IMR-90 (cell line): ENCODE measurements at regions not wholly inside any gene's neighbourhood (a gene's known extent, or its start where the extent isn't known, plus 50 kb on each side); places are given as distances from the start of the nearest gene placed in this dataset.

Source experiments
- ATAC-seq: fragments of 200-7000 bp; cut with Tn5 transposase; 2 replicates; pipeline ENCODE4 v1.9.1; 2020; ENCODE audit warnings: low read depth, mild to moderate bottlenecking, moderate library complexity
- BruUV-seq: library from RNA; stranded (reverse); fragments of 400-500 nt; replicated peaks from 2 replicates; lab custom pipeline; 2021; lab: Mats Ljungman, UMichigan
- CTCF ChIA-PET: fragments of 300-600 bp; formaldehyde crosslinking; extraction: SDS; loops from one replicate; lab custom pipeline; 2021; ENCODE audit warnings: antibody characterized with exemption; lab: Yijun Ruan, JAX
- POLR2A ChIA-PET: fragments of 300-600 bp; sonication (Branson Sonifier 250); formaldehyde crosslinking; loops from one replicate; lab custom pipeline; 2022; ENCODE audit warnings: antibody characterized with exemption; ENCODE audit not compliant: unreplicated experiment; lab: Charles Lee
- DNase-seq: peaks from one replicate; pipeline ENCODE4 v3.0.0; 2013
- H2AFZ ChIP-seq: replicated peaks from 2 replicates; pipeline ENCODE3; 2013; ENCODE audit warnings: low read length, mild to moderate bottlenecking; ENCODE audit not compliant: poor library complexity
- H2AK5ac ChIP-seq: 2 replicates; pipeline ENCODE4 v1.6.1; 2013; ENCODE audit warnings: low read depth, low read length, inconsistent platforms
- H2AK9ac ChIP-seq: replicated peaks from 2 replicates; pipeline ENCODE3; 2013; ENCODE audit warnings: mild to moderate bottlenecking, low read depth, low read length, moderate library complexity; ENCODE audit not compliant: poor library complexity
- H2BK120ac ChIP-seq: 2 replicates; pipeline ENCODE4 v1.6.1; 2013; ENCODE audit warnings: low read depth, low read length, inconsistent platforms
- H2BK15ac ChIP-seq: 3 replicates; pipeline ENCODE4 v1.6.1; 2013; ENCODE audit warnings: low read depth, low read length, inconsistent platforms
- H2BK20ac ChIP-seq: 2 replicates; pipeline ENCODE4 v1.6.1; 2013; ENCODE audit warnings: low read depth, mild to moderate bottlenecking, inconsistent platforms, low read length, moderate library complexity
- H2BK5ac ChIP-seq: 2 replicates; pipeline ENCODE4 v1.6.1; 2013; ENCODE audit warnings: mild to moderate bottlenecking, low read depth, low read length, inconsistent platforms; ENCODE audit not compliant: poor library complexity, severe bottlenecking
- H3K14ac ChIP-seq: replicated peaks from 2 replicates; pipeline ENCODE4 v1.6.1; 2013; ENCODE audit warnings: low read depth, low read length, inconsistent platforms
- H3K18ac ChIP-seq: 2 replicates; pipeline ENCODE4 v1.6.1; 2013; ENCODE audit warnings: low read depth, low read length, control low read depth
- H3K23ac ChIP-seq: 2 replicates; pipeline ENCODE4 v1.6.1; 2013; ENCODE audit warnings: low read depth, low read length, inconsistent platforms
- H3K27ac ChIP-seq: 2 replicates; pipeline ENCODE4 v1.5.1; 2013; ENCODE audit warnings: mild to moderate bottlenecking, control low read depth, low read length; ENCODE audit not compliant: insufficient read depth
- H3K27me3 ChIP-seq: 2 replicates; pipeline ENCODE4 v1.6.1; 2013; ENCODE audit warnings: low read length; ENCODE audit not compliant: control insufficient read depth, insufficient read depth
- H3K36me3 ChIP-seq: 2 replicates; pipeline ENCODE4 v1.6.1; 2013; ENCODE audit warnings: low read length, mixed read lengths; ENCODE audit not compliant: control insufficient read depth, insufficient read depth
- H3K4ac ChIP-seq: 2 replicates; pipeline ENCODE4 v1.6.1; 2013; ENCODE audit warnings: low read depth, low read length, inconsistent platforms
- H3K4me1 ChIP-seq: 2 replicates; pipeline ENCODE4 v1.6.1; 2013; ENCODE audit warnings: low read length, mixed read lengths; ENCODE audit not compliant: control insufficient read depth, insufficient read depth
- H3K4me2 ChIP-seq: 2 replicates; pipeline ENCODE4 v1.6.1; 2013; ENCODE audit warnings: low read depth, mild to moderate bottlenecking, control low read depth, low read length, moderate library complexity
- H3K4me3 ChIP-seq: 2 replicates; pipeline ENCODE4 v1.5.1; 2013; ENCODE audit warnings: low read depth, mild to moderate bottlenecking, control low read depth, low read length, moderate library complexity; ENCODE audit not compliant: insufficient read depth
- H3K56ac ChIP-seq: 2 replicates; pipeline ENCODE4 v1.6.1; 2013; ENCODE audit warnings: low read length, inconsistent platforms; ENCODE audit not compliant: insufficient read depth; ENCODE audit errors: extremely low read depth
- H3K79me1 ChIP-seq, 2 experiments: 2 replicates each; pipeline ENCODE4 v1.6.1; 2013; ENCODE audit warnings: low read length in 2 of 2, inconsistent platforms in 1 of 2, low read depth in 1 of 2
- H3K9ac ChIP-seq: 2 replicates; pipeline ENCODE4 v1.6.1; 2013; ENCODE audit warnings: low read depth, low read length, control low read depth
- H3K9me1 ChIP-seq: 2 replicates; pipeline ENCODE4 v1.6.1; 2013; ENCODE audit warnings: low read length, inconsistent platforms; ENCODE audit not compliant: insufficient read depth
- H3K9me3 ChIP-seq: 2 replicates; pipeline ENCODE4 v1.6.1; 2013; ENCODE audit warnings: low read length; ENCODE audit not compliant: control insufficient read depth, insufficient read depth
- H4K20me1 ChIP-seq: 2 replicates; pipeline ENCODE4 v1.6.1; 2013; ENCODE audit warnings: low read length, inconsistent platforms; ENCODE audit not compliant: insufficient read depth
- H4K5ac ChIP-seq: 2 replicates; pipeline ENCODE4 v1.6.1; 2013; ENCODE audit warnings: mild to moderate bottlenecking, low read depth, low read length, control low read depth
- H4K8ac ChIP-seq, 2 experiments: 2 replicates each; pipeline ENCODE4 v1.6.1; 2013; ENCODE audit warnings: low read depth in 2 of 2, low read length in 2 of 2, control low read depth in 1 of 2, inconsistent platforms in 1 of 2
- H4K91ac ChIP-seq: 2 replicates; pipeline ENCODE4 v1.6.1; 2013; ENCODE audit warnings: low read depth, low read length, inconsistent platforms; ENCODE audit not compliant: insufficient read depth
- BHLHE40 ChIP-seq: fragments of 150-350 bp; IDR thresholded peaks from 2 replicates; pipeline ENCODE4 v1.6.1; 2016; ENCODE audit warnings: mild to moderate bottlenecking, low read depth, low read length
- CEBPB ChIP-seq: IDR thresholded peaks from 2 replicates; pipeline ENCODE4 v1.6.1; 2012; ENCODE audit warnings: low read depth, low read length, improper control_type of control experiment
- CHD1 ChIP-seq: IDR thresholded peaks from 2 replicates; pipeline ENCODE4 v1.6.1; 2012; ENCODE audit warnings: low read depth, low read length, improper control_type of control experiment
- ELK1 ChIP-seq: fragments of 150-350 bp; IDR thresholded peaks from 2 replicates; pipeline ENCODE4 v1.6.1; 2016; ENCODE audit warnings: low read depth, mild to moderate bottlenecking, low read length, moderate library complexity, borderline replicate concordance
- FOS ChIP-seq: fragments of 150-350 bp; IDR thresholded peaks from 2 replicates; pipeline ENCODE4 v1.6.1; 2016; ENCODE audit warnings: low read depth, low read length
- MAFK ChIP-seq: IDR thresholded peaks from 2 replicates; pipeline ENCODE4 v1.6.1; 2012; ENCODE audit warnings: low read depth, low read length, improper control_type of control experiment
- MAZ ChIP-seq: IDR thresholded peaks from 2 replicates; pipeline ENCODE4 v1.6.1; 2012; ENCODE audit warnings: low read depth, mild to moderate bottlenecking, low read length, improper control_type of control experiment, moderate library complexity, borderline replicate concordance
- MXI1 ChIP-seq: IDR thresholded peaks from 2 replicates; pipeline ENCODE4 v1.6.1; 2012; ENCODE audit warnings: low read depth, mild to moderate bottlenecking, low read length, moderate library complexity, borderline replicate concordance
- NFE2L2 ChIP-seq: fragments of 150-350 bp; IDR thresholded peaks from 2 replicates; pipeline ENCODE4 v1.6.1; 2016; ENCODE audit warnings: low read depth, mild to moderate bottlenecking, low read length
- POLR2A ChIP-seq: IDR thresholded peaks from 2 replicates; pipeline ENCODE4 v1.6.1; 2012; ENCODE audit warnings: mild to moderate bottlenecking, low read depth, low read length
- RAD21 ChIP-seq: IDR thresholded peaks from 2 replicates; pipeline ENCODE4 v1.6.1; 2012; ENCODE audit warnings: low read length, improper control_type of control experiment
- RCOR1 ChIP-seq: IDR thresholded peaks from 2 replicates; pipeline ENCODE4 v1.6.1; 2012; ENCODE audit warnings: mild to moderate bottlenecking, low read length, improper control_type of control experiment; ENCODE audit not compliant: insufficient replicate concordance
- RFX5 ChIP-seq: IDR thresholded peaks from 2 replicates; pipeline ENCODE4 v1.8.0; 2012; ENCODE audit warnings: low read depth, mild to moderate bottlenecking, low read length, moderate library complexity
- SMC3 ChIP-seq: fragments of 150-350 bp; IDR thresholded peaks from 2 replicates; pipeline ENCODE4 v1.6.1; 2016; ENCODE audit warnings: low read depth, mild to moderate bottlenecking, antibody characterized with exemption, low read length, moderate library complexity
- USF2 ChIP-seq: fragments of 150-350 bp; IDR thresholded peaks from 2 replicates; pipeline ENCODE4 v1.6.1; 2017; ENCODE audit warnings: mild to moderate bottlenecking, antibody characterized with exemption, low read length, low read depth
- WGBS, 2 experiments: methylation state at CpG; one replicate each; pipeline versions ENCODE4 v1.1.5 to v1.1.7; 2013; ENCODE audit warnings: missing lambda C conversion rate in 2 of 2; ENCODE audit not compliant: insufficient read length in 1 of 2; ENCODE audit errors: extremely low coverage in 2 of 2; 5-methylcytosine and 5-hydroxymethylcytosine counted together
- dilution Hi-C: fragments of 300-500 bp; cut with HindIII; formaldehyde crosslinking; loops from one replicate; pipeline ENCODE4 v1.14.3; 2018; ENCODE audit warnings: low sequenced_read_pairs; ENCODE audit not compliant: unreplicated experiment
- in situ Hi-C: fragments of 300-500 bp; cut with MboI; formaldehyde crosslinking; loops from 3 replicates; pipeline ENCODE4 v1.14.3; 2019; ENCODE audit warnings: low sequenced_read_pairs, inconsistent platforms, mixed read lengths
- intact Hi-C: fragments of 100-400 bp; cut with micrococcal nuclease; formaldehyde crosslinking; loops from 2 replicates; pipeline ENCODE4 v1.10.0; 2022
- TF ChIP-seq, protein P1 (sequence below): conservative IDR thresholded peaks from 2 replicates; pipeline ENCODE4 v1.5.1; 2012; ENCODE audit warnings: mild to moderate bottlenecking, low read depth, low read length, improper control_type of control experiment

GRCh38 chr21:16740511-16740910 is 772.3 kb upstream of the CXADR start:
- Histone ChIP-seq H3K79me1 (no peaks in the 10 kb centered on the region), H2AFZ (no peak overlapping the region), H2AK9ac (no peak overlapping the region), H3K9me3 (no peaks in the 10 kb centered on the region), H4K8ac (no peak overlapping the region), H2BK20ac (no peak overlapping the region), H2BK15ac (no peak overlapping the region), H3K23ac (no peak overlapping the region), H2BK120ac (no peak overlapping the region), H3K18ac (no peak overlapping the region), H3K4ac (no peak overlapping the region), H3K27me3 (no peaks in the 10 kb centered on the region), H3K4me1 (no peaks in the 10 kb centered on the region), H3K14ac (no peak overlapping the region), H3K9ac (no peak overlapping the region), H2BK5ac (no peak overlapping the region), H3K4me2 (no peak overlapping the region), H3K27ac (no peak overlapping the region), H4K5ac (no peak overlapping the region), H4K91ac (no peak overlapping the region), H3K56ac (no peak overlapping the region), H3K4me3 (no peak overlapping the region), H3K9me1 (no peaks in the 10 kb centered on the region), H3K36me3 (no peaks in the 10 kb centered on the region), H4K20me1 (no peaks in the 10 kb centered on the region), H2AK5ac (no peak overlapping the region)
- BruUV-seq: no TSS peak
- in situ Hi-C loops: no loop called here
- ATAC-seq (no peak), DNase-seq (no peak)
- intact Hi-C loops: no loop called here
- ChIA-PET POLR2A (no interaction called here), CTCF (no interaction called here)
- dilution Hi-C loops: no loop called here
- TF ChIP-seq SMC3 (no peak), MXI1 (no peak), MAZ (no peak), FOS (no peak), BHLHE40 (no peak), CEBPB (no peak), RCOR1 (no peak), RAD21 (no peak), USF2 (no peak), NFE2L2 (no peak), MAFK (no peak), ELK1 (no peak), POLR2A (no peak), CHD1 (no peak), RFX5 (no peak)
- TF ChIP-seq, protein P1, sequence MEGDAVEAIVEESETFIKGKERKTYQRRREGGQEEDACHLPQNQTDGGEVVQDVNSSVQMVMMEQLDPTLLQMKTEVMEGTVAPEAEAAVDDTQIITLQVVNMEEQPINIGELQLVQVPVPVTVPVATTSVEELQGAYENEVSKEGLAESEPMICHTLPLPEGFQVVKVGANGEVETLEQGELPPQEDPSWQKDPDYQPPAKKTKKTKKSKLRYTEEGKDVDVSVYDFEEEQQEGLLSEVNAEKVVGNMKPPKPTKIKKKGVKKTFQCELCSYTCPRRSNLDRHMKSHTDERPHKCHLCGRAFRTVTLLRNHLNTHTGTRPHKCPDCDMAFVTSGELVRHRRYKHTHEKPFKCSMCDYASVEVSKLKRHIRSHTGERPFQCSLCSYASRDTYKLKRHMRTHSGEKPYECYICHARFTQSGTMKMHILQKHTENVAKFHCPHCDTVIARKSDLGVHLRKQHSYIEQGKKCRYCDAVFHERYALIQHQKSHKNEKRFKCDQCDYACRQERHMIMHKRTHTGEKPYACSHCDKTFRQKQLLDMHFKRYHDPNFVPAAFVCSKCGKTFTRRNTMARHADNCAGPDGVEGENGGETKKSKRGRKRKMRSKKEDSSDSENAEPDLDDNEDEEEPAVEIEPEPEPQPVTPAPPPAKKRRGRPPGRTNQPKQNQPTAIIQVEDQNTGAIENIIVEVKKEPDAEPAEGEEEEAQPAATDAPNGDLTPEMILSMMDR: no peak
- 100% methylated on average over 1 of the region's 8 CpGs; no CpG with 5 or more reads in 1 of the 2 experiments for WGBS, 2 experiments
